ENCODE measurements at regions not wholly inside any gene's neighbourhood (a gene's known extent, or its start where the extent isn't known, plus 50 kb on each side); places are given as distances from the start of the nearest gene placed in this dataset.
A peak's percentile ranks its signal among the peaks of the same experiment; 100 is the strongest.
"Not testable (repeated sequence)": the region's sequence is repeated elsewhere in the genome, so short reads cannot be mapped to it uniquely, and the experiment has no call there.

DNA sequence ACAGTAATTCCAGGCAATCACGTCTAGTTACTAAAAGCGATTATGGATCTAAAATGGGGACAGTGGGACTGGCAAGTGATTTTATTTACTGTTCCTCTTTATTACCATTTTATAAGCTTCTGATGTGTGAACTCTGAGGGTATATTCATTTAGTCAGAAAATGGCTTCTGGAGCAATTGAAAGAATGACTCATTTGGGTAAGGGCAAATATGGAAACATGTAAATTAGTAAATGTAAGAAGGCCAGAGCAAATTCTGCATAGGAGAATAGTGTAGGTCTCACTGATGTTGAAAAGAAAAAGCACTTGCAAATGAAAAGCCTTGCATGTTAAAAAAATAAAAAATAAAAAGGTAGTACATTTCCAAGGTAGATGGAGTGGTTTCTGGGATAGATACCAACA is 262.2 kb downstream of the KLF5 start:
- DNase-seq = peak; percentile 26 to 56

- DNase-seq = no peak
These were observed 258.3 kb downstream of the KLF5 start for GRCh38 chr13:73317140-73317539.

DNA sequence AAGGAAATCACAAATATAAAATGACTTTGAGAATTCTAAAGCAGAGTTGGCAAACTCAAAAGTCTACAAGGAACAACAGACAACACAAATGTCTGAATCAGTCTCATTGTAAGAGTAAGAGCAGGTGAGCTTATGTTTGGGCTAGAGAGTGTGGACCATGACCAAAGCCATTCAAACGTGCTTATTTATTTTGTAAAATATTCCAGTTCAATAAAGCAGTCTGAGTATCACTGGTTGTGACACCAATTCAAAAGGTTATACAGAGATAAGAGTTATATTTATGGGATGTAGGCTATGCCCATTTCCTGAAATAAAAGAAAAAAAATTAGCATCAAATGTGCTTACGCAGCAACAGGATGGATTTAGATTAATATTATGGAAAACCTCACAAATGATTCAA is 251.6 kb downstream of the KLF5 start:
- no peak for DNase-seq

DNA sequence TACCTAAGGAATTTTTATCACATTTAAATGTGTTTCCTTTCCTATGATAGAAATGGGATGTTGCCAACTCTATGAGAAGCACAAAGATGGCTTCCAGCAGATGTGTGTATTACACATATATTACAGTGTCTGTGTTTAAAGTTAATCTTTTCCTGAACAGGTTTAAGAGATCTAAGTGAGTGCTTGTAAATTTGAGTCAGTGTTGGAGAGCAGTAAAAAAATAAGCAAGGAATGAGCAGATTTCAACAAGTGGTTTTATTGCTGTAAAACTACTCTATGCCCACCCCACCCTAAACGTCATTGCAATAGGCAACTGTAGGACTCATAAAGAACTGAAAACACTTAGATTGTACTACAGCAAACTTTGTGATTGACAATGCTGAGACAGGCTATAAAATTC is 248.7 kb downstream of the KLF5 start:
- no peak for DNase-seq

- no peak for DNase-seq
These were observed 247.9 kb downstream of the KLF5 start for GRCh38 chr13:73306688-73307087.

DNA sequence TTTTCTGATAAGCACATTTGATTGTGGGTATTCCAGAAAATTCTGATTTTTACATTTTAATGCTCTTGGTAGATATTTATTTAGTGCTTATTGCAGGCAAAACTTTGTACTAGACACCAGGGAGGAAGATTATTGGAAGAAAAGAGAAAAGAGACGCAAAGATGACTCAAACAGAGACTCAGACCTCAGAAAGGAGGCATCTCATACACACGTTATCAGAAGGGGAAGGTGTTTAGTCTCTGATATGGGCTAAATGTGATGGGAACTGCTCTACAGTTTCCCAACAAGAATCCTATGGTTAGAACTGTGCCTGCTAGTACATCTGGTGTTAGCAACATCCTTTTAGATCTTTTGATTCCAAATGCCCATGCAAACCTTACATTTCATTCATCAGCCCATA is 245.6 kb downstream of the KLF5 start:
- DNase-seq = no peak

DNA sequence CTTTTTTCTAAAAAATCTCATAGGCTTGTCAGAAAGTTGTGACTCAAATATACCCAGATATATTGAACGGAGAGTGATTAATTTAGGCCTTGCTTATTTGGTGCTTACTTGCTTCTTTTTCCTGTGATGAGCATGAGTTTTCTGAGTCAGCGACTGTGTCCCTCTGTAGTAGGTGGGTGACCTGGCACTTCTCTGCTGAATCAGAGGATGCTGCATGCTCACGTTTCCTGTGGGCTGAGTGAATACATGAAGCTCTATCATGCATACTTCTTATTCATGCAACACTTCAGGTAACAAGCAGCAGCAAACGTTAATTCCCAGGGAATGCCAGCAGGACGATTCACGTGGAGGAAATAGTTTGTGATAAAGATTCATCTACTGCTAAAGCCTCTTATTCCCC is 245.0 kb downstream of the KLF5 start:
- DNase-seq = no peak

DNA sequence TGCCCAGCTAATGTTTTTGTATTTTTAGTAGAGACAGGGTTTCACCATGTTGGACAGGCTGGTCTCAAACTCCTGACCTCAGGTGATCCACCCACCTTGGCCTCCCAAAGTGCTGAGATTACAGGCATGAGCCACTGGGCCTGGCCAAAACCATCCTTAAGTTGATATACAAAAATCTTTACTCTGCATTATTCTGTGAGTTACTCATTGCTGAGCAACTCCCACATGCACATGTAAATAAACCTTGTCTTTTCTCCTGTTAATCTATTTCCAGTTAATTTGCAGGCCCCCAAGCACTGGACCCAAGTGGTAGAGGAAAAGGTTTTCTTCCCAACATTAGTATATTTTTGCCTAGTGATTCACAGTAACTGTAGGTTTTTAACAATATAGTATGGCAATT is 242.8 kb downstream of the KLF5 start:
- not testable (repeated sequence) for DNase-seq

DNA sequence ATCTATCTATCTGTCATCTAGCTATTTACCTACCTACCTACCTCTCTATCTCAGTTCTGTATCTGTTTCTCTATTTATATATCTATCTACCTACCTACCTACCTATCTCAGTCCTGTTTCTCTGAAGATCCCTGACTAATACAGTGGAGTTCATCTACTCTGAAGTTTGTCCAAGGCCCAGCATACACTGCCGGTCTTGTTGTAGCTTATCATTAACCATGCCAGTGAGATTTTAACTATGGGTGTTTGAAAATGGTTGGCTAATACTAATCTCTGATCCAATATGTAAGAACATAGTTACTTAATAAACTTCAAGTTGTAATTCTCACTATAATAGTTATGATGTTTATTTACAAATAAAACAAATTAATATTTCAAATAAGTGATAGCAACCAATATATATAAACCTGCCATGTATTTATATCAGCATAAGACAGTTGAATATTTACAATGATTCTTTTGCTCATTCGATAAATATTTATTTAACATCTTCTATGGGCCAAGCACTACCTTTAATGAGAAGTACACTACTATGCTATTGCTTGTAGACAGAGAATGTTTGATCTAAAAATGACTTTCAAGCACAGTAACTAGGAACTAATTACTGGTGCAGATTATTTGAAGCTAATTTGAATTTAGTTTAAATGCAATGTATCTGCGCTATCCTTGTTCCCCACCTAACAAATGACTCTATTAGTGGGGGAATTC is 242.1 kb downstream of the KLF5 start:
- DNase-seq = no peak

GRCh38 chr13:73299787-73300186 is 241.0 kb downstream of the KLF5 start:
- DNase-seq = no peak

DNA sequence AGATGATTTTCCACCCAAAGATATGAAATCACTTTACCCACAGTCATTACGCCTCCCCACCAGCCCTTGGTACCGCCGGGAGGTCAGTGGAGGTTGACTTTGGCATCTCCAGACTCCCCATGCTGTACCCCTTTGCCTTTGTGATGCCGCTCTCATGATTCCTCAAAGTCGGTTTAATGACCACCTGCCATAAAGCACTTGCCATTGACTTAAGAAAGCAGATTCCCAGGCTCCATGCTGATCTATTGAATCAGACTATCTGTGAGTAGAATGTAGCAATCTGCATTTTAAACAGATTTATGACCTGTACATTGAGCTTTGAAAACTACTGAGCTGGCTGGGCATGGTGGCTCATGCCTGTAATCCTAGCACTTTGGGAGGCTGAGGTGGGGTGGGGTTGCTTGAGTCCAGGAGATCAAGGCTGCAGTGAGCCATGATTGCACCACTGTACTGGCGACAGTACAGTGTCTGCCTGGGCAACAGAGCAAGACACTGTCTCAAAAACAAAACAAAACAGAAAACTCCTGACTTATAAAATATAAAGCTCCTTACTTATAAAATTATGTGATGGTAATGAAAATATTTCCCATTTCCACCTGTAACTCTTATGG is 235.2 kb downstream of the KLF5 start:
- DNase-seq = no peak

- DNase-seq = no peak
These were observed 233.3 kb downstream of the KLF5 start for GRCh38 chr13:73292127-73292526.

DNA sequence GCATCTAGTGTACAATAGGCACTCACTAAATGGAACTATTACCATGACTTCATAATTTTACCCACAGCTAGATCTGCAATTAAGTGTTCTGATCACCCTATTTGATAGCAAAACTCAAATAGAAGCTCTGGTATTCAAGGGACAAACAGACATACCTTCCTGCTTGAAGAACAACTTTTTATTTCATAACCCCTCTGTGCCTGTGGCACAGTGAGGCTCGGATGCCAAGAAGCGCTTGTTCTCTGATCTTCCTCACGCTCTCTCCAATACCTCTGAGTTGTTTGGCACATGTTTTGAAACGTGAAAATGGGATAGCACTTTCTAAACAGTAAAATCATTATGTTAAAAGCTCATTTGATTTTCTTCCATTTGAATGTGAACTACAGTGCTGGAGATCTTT is 232.0 kb downstream of the KLF5 start:
- no peak for DNase-seq

- DNase-seq = no peak
These were observed 229.8 kb downstream of the KLF5 start for GRCh38 chr13:73288596-73288995.

DNA sequence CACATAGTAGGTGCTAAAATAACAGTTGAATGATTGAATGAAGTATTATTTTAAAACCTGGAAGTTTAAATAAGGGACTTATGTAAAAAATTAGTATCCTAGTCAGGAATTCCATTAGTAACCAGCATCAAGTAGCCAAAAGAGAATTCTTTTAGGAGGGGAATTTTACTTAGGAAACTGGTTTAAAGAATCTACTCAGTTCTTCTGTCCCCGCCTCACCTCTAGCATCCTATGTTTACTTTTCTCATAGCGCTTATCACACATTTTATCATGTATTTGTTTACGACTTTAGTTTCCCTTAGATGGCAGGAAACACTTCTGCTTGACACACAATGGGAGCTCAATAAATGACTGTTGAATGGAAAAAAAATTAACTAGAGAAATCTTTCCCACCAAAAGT is 229.0 kb downstream of the KLF5 start:
- DNase-seq = no peak

DNA sequence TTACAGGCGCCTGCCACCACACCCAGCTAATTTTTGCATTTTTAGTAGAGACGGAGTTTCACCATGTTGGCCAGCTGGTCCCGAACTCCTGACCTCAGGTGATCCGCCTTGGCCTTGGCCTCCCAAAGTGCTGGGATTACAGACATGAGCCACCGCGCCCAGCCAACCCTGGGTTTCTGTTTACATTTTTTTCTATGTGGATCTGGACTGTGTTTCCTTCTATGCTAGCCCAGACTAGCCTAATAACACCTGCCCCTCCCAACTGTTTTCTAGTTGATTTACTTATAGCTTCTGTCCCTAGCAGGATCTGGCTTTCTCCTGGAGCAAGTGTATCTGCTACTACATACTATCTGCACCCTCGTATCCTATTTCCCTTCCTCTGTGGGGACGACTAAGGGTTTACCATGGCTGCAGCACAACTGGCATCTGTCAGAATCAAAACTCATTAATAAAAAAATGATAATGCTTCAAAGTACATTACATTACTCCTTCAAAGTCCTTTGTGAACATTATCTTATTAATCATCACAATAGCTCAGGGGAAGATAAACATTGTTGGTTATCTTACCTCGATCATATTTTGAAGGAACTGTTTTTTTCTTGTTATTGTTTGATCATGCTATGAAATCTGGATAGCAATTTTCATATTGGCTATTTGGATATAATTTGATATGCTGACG is 228.3 kb downstream of the KLF5 start:
- DNase-seq = peak; percentile 34 to 69

DNA sequence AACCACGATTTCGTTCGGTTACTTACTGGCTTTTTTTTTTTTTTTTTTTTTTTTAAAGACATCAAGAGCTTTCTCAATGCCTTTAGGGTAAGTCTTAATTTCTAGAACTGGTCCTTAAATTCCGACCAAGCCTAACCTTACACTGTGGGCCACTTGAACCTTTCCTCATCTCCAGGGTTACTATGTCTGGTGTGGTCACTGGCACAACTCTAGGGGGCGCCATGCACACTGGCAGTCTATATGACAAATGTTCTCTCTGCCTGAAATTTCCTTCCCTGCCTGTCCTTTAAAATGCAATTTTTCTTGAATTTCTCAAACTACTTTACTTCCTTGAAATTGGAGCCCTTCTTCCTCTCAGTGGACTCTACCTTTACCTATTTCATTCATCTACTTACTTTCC is 227.4 kb downstream of the KLF5 start:
- no peak for DNase-seq

- no peak for DNase-seq
These were observed 225.5 kb downstream of the KLF5 start for GRCh38 chr13:73284081-73284874.

DNA sequence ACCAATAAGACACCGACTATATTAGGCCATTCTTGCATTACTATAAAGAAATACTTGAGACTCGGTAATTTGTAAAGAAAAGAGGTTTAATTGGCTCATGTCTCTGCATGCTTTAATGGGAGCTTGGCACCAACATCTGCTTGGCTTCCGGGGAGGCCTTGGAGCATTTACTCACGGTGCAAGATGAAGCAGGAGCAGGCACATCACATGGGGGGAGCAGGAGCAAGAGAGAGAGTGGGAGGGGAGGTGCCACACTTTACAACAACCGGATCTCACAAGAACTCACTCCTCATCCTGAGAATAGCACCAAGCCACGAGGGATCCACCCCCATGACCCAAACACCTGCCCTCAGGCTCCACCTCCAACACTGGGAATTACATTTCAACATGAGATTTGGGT is 224.8 kb downstream of the KLF5 start:
- DNase-seq = no peak

DNA sequence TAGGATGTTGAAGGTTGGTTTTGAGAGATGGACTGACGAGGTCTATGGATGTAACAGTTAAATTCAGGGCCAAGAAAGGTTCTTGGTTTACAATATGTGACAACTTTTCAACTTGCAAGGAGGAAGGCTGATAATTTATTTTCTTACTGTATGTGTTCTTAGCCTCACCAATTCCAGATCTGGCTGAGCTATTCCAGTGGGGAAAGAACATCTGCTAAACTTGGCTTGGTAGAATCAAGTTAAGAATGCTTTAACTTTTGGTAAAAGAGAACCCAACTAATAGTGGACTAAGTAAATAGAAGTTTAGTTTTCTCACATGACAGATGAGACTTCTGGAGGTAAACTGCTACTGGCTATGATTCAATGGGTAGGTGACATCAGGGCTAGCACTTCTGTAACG is 222.9 kb downstream of the KLF5 start:
- no peak for DNase-seq

DNA sequence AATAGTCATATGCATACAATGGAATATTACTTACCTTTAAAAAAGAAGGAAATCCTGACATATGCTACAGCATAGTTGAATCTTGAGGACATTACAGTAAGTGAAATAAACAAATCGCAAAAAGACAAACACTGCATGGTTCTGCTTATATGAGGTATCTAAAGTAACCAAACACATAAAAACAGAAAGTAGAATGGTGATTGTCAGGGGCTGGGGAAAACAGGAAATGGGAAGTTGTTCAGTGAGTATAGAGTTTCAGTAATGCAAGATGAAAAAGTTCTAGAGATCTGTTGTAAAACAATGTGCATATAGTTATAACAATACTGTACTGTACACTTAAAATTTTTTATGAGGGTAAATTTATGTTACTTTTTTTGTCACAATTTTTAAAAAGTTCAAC is 219.4 kb downstream of the KLF5 start:
- DNase-seq = no peak

- DNase-seq = no peak
These were observed 216.4 kb downstream of the KLF5 start for GRCh38 chr13:73275163-73275562.

DNA sequence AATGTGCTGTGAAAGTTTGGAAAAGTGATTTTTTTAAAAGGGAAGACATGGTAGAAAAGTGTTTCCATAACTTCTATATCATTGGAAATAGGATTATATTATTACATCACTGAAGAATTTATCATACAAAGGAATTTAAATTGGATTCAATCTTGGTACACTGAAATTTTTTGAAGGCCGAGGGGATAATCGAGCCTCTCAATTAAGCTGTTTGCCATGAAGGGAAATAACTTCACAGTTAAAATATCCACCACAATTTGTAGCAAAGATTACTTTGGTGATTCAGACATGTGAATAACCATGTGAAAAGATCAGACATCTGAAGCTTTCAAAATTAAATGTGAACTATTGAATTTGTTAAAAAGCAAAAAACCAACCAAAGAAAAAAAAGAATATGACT is 215.3 kb downstream of the KLF5 start:
- no peak for DNase-seq

GRCh38 chr13:73273745-73274144 is 214.9 kb downstream of the KLF5 start:
- no peak for DNase-seq
